ENCODE measurements at regions not wholly inside any gene's neighbourhood (a gene's known extent, or its start where the extent isn't known, plus 50 kb on each side); places are given as distances from the start of the nearest gene placed in this dataset.

DNA sequence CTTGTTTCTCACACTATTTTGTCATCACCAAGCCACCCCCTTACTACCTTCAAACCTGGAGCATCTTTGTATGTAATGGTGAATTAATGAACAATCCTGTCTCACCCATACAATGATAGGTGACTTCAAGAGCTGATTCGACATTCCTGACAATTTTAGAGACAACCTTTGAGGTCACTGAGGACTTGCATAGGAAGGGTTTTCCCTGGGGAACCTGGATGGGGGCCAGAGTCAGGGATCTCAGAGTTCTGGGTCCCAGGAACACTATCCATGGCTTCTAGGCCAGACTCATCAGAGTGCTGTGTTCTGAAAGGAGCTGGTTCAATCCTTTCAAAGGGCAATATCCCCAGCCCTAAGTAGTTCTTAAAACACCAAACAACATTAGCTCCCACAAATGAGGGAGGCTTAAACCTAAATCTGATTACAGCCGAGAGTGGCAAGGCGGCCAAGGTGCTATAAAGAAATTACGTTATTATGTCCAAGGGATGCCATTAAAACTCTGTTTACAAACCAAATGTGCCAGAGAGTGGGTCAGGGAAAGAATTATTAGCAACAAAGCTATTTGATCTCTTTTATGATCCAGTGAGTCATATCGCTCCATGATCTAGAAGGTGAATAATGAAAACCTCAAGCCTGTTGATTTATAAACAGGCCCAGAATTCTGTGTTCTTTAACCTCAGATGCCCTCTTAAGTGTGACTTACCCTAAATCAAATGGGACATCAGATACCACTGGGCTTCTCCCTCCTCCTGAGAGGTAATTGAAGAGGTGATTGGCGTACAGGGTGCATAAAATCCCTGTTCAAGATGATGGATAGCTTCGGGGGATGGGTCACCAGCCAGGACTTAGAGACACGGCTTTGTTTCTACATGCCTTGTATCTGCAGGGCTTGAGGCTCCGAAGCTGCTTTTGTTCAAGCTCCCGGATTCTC is 230.2 kb upstream of the TBX3 start:
- no peak for DNase-seq

DNA sequence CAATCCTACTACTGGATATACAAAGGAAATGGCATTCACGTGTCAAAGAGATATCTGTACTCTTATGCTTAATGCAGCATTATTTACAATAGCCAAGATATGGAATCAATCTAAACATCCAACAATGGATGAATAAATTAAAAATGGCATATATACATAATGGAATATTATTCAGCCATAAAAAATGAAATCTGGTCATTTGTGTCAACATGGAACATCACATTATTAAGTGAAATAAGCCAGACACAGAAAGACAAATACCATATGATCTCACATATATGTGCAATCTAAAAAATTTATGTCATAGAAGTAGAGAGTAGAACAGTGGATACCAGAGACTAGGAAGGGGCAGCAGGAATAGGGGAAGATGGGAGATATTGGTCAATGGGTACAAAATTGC is 228.8 kb upstream of the TBX3 start:
- DNase-seq, result no peak

- no peak for DNase-seq
Measured at GRCh38 chr12:114911196-114911595, 227.2 kb upstream of the TBX3 start.

DNA sequence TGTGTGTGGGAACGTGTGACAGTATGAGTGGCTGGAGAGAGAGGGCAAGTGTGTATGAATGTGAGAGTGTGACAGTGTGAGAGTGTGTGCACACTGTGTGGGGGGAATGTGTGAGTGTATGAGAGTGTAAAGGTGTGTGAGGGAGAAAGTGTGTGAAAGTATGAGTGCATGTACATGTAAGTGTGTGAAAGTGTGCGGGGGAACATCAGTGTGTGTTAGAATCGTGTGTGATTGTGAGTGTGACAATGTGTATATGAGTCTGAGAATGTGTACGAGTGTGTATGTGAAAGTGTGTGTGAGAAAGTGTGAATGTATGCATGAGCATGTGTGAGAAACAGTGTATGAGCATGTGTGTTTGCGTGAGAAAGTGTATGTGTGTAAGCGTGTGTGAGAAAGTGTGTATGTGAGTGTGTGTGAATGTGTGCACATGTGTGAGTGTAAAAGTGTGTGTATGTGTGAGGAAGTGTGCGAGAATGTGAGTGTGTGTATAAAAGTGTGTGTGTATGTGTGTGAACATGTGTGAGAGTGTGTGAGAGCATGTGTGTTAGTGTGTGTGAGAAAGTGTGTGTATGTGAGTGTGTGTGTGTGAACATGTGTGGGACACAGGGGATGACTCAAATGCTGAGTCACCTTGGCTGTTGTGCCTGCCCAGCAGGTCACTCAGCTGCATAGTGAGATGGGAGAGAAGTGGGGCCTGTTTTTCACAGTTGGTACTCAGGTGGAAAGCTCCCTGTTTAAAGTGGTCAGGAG is 220.5 kb upstream of the TBX3 start:
- DNase-seq, result no peak

- no peak for DNase-seq
Measured at GRCh38 chr12:114903083-114903691, 219.2 kb upstream of the TBX3 start.

- no peak for DNase-seq
Measured at GRCh38 chr12:114902665-114903064, 218.7 kb upstream of the TBX3 start.

- DNase-seq, result no peak
Measured at GRCh38 chr12:114901316-114901715, 217.3 kb upstream of the TBX3 start.

GRCh38 chr12:114898159-114898558 is 214.2 kb upstream of the TBX3 start:
- no peak for DNase-seq

DNA sequence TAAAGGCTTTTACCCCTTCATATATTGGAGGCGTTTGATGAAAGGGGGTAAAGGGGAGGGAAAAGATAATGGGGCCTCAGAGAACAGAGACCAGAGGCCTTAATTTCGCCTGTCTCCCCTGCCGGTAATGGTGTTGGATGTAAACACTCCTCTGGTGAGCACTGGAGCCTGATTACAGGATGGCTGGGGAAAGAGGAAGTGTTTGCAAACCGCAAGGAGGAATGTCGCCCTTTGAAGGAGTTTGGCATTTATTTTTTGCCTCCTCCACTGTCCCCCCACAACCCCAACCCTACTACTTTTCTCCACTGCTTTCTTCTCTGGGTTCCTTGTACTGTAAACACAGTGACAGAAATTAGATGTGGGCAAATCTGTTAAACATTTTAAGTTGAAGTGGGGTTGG is 211.9 kb upstream of the TBX3 start:
- no peak for DNase-seq

- DNase-seq, result no peak
Measured at GRCh38 chr12:114895081-114895480, 211.1 kb upstream of the TBX3 start.

GRCh38 chr12:114894076-114894475 is 210.1 kb upstream of the TBX3 start:
- no peak for DNase-seq

GRCh38 chr12:114888928-114889584 is 205.1 kb upstream of the TBX3 start:
- no peak for DNase-seq

GRCh38 chr12:114888448-114888847 is 204.5 kb upstream of the TBX3 start:
- no peak for DNase-seq

- no peak for DNase-seq
Measured at GRCh38 chr12:114885501-114885900, 201.5 kb upstream of the TBX3 start.

- no peak for DNase-seq
Measured at GRCh38 chr12:114884575-114884974, 200.6 kb upstream of the TBX3 start.

DNA sequence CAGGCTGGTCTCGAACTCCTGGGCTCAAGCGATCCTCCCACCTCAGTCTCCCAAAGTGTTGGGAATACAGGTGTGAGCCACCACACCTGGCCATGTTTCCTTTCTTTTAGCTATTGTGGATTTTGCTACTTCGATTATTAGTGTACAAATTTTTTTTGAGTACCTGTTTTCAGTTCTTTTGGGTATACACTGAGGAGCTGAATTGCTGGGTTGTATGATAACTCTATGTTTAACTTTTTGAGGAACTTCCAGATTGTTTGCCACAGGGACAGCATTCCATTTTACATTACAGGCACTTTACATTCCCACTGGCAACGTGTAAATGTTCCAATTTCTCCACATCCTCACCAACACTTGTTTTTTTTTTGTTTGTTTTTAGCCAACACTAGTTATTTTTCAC is 198.1 kb upstream of the TBX3 start:
- no peak for DNase-seq

- no peak for DNase-seq
Measured at GRCh38 chr12:114879354-114879753, 195.4 kb upstream of the TBX3 start.

DNA sequence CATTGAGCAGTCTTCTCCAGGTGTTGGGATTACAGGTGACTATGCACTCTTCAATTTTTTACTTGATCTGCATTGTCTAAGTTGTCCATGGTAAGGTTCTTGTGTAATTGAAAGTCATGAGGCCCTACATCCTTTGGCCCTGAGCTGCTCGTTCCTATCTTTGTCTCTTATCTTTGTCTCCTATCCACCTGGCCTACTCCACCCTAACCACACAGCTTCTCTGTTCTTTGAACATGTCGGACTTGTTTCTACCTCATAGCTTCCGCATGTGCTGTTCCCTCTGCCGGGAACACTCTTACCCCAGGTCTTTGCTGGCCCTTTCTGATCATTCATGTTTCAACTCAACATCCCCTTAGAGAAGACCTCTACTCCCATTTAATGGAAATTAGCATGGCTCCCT is 194.8 kb upstream of the TBX3 start:
- DNase-seq, result no peak

- DNase-seq, result no peak
Measured at GRCh38 chr12:114876968-114877680, 193.1 kb upstream of the TBX3 start.

DNA sequence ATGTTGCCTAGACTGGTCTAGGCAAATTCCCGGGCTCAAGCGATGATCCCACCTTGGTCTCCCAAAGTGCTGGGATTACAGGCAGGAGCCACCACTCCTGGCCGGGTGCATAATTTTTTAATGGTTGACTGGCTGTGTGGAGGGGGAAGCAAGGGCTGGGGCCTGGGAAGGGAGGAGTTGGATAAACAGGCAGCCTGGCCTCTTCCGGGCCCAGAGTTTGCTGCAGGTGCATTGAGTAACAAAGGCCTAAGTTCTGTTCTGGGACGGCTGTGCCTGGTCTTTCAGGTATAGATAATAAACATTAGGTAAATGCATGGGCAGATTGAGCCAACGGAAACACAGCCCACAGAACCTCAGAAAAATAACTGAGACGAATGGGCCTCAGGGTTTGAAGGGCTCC is 191.3 kb upstream of the TBX3 start:
- no peak for DNase-seq

DNA sequence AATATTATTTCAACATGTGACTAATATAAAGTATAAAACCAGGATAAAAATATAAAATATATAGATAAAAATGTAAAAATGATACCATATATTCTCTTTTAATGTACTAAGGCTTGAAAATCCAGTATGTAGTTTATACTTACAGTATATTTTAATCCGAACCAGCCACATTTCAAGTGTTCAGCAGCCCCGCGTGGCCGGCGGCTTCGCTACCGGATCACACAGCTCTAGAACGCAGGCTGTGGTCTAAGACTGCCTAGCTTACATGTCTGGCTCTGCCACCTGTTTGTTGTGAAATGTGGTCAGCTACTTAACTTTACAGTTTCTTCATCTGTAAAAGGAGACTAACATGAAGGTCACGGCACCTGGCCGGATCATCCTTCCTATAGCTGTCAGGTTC is 189.7 kb upstream of the TBX3 start:
- no peak for DNase-seq

DNA sequence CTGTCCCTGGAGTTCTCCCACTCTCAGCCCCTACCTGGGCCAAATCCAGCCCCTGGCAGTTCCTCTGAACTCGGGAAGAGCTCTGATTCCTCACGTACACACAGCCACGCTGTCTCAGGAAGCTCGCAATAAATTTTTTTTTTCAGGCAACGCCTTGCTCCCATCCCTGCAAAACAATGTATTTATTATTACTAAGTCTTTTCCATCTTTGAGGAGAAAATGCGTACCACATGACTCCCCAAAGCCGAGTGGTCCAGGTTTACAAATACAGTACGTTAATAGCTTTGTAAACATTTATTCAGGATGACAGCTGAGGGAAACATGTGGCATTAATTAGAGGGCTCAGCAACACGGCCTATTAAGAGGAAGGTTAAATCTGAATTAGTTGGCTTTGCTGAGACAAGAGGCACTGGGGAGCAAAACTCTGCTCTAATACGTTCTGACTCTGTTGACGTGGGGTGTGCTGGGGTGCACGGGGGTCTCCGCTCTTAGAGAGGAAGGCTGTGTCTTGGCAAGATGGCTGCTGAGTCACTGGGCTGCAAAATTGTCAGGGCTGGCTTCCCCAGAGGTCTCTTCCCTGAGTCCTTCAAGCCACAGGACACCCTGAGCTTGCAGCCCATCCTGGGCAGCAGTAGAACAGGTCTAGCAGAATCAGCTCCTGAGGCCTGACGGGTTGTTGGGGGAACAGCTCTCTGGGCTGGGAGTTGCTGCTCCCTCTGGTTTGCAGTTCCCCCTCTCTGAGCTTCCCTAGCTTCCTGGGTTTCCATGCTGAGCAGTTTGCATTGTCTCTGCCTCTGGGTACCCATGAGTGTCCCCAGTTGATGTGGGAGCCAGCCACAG is 185.2 kb upstream of the TBX3 start:
- no peak for DNase-seq

Data from kidney glomerular epithelial cell (primary cell).